SH-SY5Y (cell line): ENCODE measurements at regions not wholly inside any gene's neighbourhood (a gene's known extent, or its start where the extent isn't known, plus 50 kb on each side); places are given as distances from the start of the nearest gene placed in this dataset.

ENCODE experiments used
- GATA2 ChIP-seq: IDR thresholded peaks from 2 replicates; pipeline ENCODE4 v1.6.1; 2011; ENCODE audit warnings: mild to moderate bottlenecking, low read depth, low read length
- GATA3 ChIP-seq: IDR thresholded peaks from 2 replicates; pipeline ENCODE4 v1.6.1; 2011; ENCODE audit warnings: low read depth, mild to moderate bottlenecking, low read length, moderate library complexity

GRCh38 chr10:57654856-57655255, 612.8 kb downstream of the IPMK start:
- TF ChIP-seq GATA3 = no peak
- TF ChIP-seq GATA2 = no peak
